Stomach (tissue), 8 donors: ENCODE measurements at regions not wholly inside any gene's neighbourhood (a gene's known extent, or its start where the extent isn't known, plus 50 kb on each side); places are given as distances from the start of the nearest gene placed in this dataset.
A peak's percentile ranks its signal among the peaks of the same experiment; 100 is the strongest.

ENCODE experiments used
- DNase-seq, 2 donors: peaks; one replicate each; pipeline versions ENCODE4 v3.0.0 to v3.0.0-alpha.2; 2013 to 2019
- H3K27ac ChIP-seq, 5 donors: fragments of 200-600 bp in 4 of 5; sonication (generic) in 4 of 5; one replicate each; pipeline ENCODE4 v1.5.1; 2013 to 2019; ENCODE audit warnings: mild to moderate bottlenecking in 1 of 5, moderate library complexity in 1 of 5
- H3K27me3 ChIP-seq, 3 donors: fragments of 200-600 bp; sonication (generic); one replicate each; pipeline ENCODE4 v1.5.1; 2017 to 2019; ENCODE audit warnings: mixed run types in 1 of 3
- H3K36me3 ChIP-seq, 4 donors: fragments of 200-600 bp; sonication (generic); 1 replicate in 3 of 4; 2 replicates in 1 of 4; pipeline ENCODE4 v1.5.1; 2016 to 2019
- H3K4me1 ChIP-seq, 4 donors: fragments of 200-600 bp; sonication (generic); one replicate each; pipeline ENCODE4 v1.5.1; 2016 to 2019
- H3K4me3 ChIP-seq, 4 donors: fragments of 200-600 bp; sonication (generic) in 3 of 4; one replicate each; pipeline ENCODE4 v1.5.1; 2016 to 2019; ENCODE audit warnings: mild to moderate bottlenecking in 1 of 4
- H3K9me3 ChIP-seq, 4 donors: fragments of 200-600 bp; sonication (generic); one replicate each; pipeline ENCODE4 v1.5.1; 2016 to 2019
- EP300 ChIP-seq: sonication (generic); formaldehyde crosslinking; IDR thresholded peaks from one replicate; pipeline ENCODE4 v1.6.1; 2017; ENCODE audit warnings: antibody characterized with exemption
- POLR2A ChIP-seq, 4 donors: fragments of 450-650 bp; IDR thresholded peaks; one replicate each; pipeline ENCODE4 v1.6.1; 2016; ENCODE audit warnings: antibody characterized with exemption in 4 of 4, control low read depth in 2 of 4, mild to moderate bottlenecking in 1 of 4, moderate library complexity in 1 of 4
- POLR2AphosphoS5 ChIP-seq, 3 donors: sonication (generic); formaldehyde crosslinking; IDR thresholded peaks; one replicate each; pipeline ENCODE4 v1.6.1; 2016; ENCODE audit warnings: antibody characterized with exemption in 3 of 3
- WGBS, 5 donors: extraction: QIAGEN DNeasy Blood & Tissue Kit in 3 of 5; methylation state at CpG; one replicate each; pipeline versions ENCODE4 v1.1.5 to v1.1.7; 2013 to 2018; 5-methylcytosine and 5-hydroxymethylcytosine counted together
- intact Hi-C: fragments of 100-400 bp; cut with DNase I; formaldehyde crosslinking; loops from one replicate; pipeline ENCODE4 v1.15.1; 2023; ENCODE audit warnings: low total_unique reads
- TF ChIP-seq, protein P1 (sequence below), 7 experiments: fragments of 450-650 bp in 4 of 7; fragments of 200-600 bp in 3 of 7; sonication (generic) in 3 of 7; IDR thresholded peaks; one replicate each; pipeline ENCODE4 v1.5.1; 2016 to 2019; ENCODE audit warnings: antibody characterized with exemption in 7 of 7, control low read depth in 2 of 7, mild to moderate bottlenecking in 1 of 7
- donor health status: healthy with polysubstance abuse.
- donor health status: Bipolar disorder and iron deficiency.
- donor health status: healthy.

DNA sequence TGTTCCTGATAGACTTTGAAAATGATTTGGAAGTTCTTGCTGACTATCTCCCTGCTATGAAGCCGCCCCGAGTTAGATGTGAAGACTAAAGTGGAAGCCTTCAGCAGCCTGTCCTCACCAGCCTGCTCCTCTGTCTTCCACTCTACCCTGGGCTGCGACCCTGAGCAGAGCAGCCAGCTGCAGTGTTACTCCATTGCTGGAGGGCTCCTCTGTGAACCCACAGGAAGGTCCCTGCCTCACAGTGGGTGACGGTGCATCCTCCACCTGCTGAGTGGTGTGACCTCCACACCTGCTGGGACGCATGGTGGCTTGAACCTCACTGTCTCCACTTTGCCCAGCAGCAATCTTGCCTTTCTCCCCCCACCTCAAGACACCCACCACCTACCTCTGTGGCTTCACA lies 116.4 kb downstream of the IRS2 start:
- TF ChIP-seq POLR2AphosphoS5 (IDR thresholded peaks at IDR 0.05) (no peak), EP300 (no peak), POLR2A (IDR thresholded peaks at IDR 0.05) (no peak)
- TF ChIP-seq, protein P1, sequence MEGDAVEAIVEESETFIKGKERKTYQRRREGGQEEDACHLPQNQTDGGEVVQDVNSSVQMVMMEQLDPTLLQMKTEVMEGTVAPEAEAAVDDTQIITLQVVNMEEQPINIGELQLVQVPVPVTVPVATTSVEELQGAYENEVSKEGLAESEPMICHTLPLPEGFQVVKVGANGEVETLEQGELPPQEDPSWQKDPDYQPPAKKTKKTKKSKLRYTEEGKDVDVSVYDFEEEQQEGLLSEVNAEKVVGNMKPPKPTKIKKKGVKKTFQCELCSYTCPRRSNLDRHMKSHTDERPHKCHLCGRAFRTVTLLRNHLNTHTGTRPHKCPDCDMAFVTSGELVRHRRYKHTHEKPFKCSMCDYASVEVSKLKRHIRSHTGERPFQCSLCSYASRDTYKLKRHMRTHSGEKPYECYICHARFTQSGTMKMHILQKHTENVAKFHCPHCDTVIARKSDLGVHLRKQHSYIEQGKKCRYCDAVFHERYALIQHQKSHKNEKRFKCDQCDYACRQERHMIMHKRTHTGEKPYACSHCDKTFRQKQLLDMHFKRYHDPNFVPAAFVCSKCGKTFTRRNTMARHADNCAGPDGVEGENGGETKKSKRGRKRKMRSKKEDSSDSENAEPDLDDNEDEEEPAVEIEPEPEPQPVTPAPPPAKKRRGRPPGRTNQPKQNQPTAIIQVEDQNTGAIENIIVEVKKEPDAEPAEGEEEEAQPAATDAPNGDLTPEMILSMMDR (IDR thresholded peaks at IDR 0.05) = no peak
- Histone ChIP-seq H3K36me3 (no peaks in the 10 kb centered on the region), H3K27ac (no peak overlapping the region), H3K9me3 (no peaks in the 10 kb centered on the region), H3K27me3 (no peaks in the 10 kb centered on the region), H3K4me3 (no peak overlapping the region), H3K4me1 (peaks cover 0 to 8% (median 0%) of the 10 kb centered on the region in 4 donors)
- intact Hi-C loops = no loop called here
- 84 to 94% (median 87%) methylated on average over 5 of the region's 5 CpGs for WGBS, 5 donors
- DNase-seq = no peak

DNA sequence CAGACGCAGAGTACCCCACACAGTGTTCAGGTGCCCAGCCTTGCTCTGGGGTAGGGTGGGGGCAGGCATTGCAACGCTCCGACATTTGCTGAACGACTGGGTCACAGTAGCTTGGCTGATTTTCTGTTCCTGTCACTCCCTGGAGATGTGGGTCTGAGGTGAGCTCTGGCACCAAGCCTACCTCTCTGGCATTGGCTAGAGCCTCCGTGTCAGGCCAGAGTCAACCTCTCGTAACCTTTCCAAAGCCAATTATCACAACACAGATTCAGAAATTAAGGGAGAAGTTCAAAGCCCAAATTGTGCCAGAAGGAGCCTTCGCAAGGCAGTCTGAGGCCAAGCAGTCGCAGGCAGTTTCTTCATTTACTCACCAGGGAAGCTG lies 117.2 kb downstream of the IRS2 start:
- H3K36me3 ChIP-seq = no peaks in the 10 kb centered on the region
- no peak overlapping the region for H3K27ac ChIP-seq
- intact Hi-C loops = no loop called here
- DNase-seq = no peak
- no peaks in the 10 kb centered on the region for H3K27me3 ChIP-seq
- H3K4me1 ChIP-seq = peaks cover 0 to 8% (median 0%) of the 10 kb centered on the region in 4 donors
- 39 to 73% (median 60%) methylated on average over 8 of the region's 8 CpGs for WGBS, 5 donors
- no peak overlapping the region for H3K4me3 ChIP-seq
- TF ChIP-seq EP300 = no peak
- no peaks in the 10 kb centered on the region for H3K9me3 ChIP-seq

DNA sequence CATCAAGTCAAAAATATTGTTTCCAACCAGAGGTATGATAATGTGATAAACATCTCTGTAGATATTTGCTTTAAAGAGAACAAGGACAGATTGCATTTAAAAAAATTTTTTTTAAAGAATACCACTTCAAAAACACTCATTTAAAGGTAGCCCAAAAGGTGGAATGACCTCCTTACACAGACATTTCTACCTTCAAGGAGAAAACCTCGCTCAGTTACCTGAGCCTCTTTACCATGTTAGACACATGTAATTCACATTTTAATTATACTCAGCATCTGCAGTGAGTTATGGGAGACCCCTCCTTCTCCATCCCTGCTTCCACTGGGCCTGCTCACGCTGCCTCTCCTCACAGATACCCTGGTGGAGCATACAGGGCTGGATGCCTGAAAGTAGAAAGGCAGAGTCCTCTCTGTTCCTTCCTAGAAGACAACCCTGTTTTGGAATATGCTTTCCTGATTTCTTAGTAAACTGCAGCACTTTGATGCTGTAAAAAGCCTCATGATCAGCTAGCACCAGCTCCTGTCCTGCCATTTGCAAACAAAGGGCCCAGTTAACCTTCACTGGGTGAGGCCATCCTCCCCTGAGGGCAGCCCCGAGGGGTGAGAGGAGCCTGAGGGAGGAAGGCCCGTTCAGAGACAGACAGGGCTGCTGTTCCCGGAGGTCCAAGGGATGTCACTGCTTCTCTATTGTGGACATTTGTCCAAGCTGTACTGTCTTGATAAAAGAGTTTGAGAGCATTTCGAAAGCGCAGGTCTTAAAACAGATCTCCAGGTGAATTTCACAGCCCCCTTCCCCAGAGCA lies 117.8 kb downstream of the IRS2 start:
- 78 to 94% (median 87%) methylated on average over 7 of the region's 7 CpGs for WGBS, 5 donors
- Histone ChIP-seq H3K4me3 (no peak overlapping the region), H3K27me3 (no peaks in the 10 kb centered on the region), H3K4me1 (peaks cover 0 to 8% (median 0%) of the 10 kb centered on the region in 4 donors), H3K27ac (no peak overlapping the region), H3K36me3 (no peaks in the 10 kb centered on the region), H3K9me3 (no peaks in the 10 kb centered on the region)
- TF ChIP-seq, protein P1 (IDR thresholded peaks at IDR 0.05) = no peak
- TF ChIP-seq POLR2A (IDR thresholded peaks at IDR 0.05) = no peak
- no peak for TF ChIP-seq POLR2AphosphoS5 (IDR thresholded peaks at IDR 0.05)
- TF ChIP-seq EP300 = no peak
- peak in 1 of 2 donors; percentile 17 for DNase-seq
- intact Hi-C loops = no loop called here

DNA sequence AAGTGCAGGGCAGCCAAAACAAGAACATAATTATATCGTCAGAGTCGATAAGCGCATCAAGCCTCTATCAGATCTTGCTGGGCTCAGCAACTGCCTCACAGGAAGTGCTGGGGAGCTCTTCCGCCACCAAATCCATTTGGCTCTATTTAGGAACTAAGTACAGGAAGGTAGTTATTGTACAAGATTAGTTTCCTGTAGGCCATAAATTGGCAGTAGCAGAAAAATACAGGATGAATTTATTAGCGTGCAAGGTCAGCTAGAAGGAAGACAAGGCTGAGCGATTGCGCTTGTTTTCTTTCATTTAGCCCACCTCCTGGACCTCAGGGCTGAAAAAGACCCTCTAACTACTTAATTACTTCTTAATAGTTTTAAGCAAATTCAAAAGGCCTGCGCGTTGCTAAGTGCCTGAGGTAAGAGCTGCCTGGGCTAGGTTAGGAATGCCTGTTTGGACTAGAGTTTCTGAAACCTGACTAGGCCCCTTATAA lies 118.5 kb downstream of the IRS2 start:
- Histone ChIP-seq H3K9me3 (no peaks in the 10 kb centered on the region), H3K36me3 (no peaks in the 10 kb centered on the region), H3K27ac (no peak overlapping the region), H3K4me1 (peaks cover 0 to 8% (median 0%) of the 10 kb centered on the region in 4 donors), H3K27me3 (no peaks in the 10 kb centered on the region), H3K4me3 (no peak overlapping the region)
- peak in 1 of 2 donors; percentile 30 for DNase-seq
- WGBS, 5 donors = 76 to 87% (median 78%) methylated on average over 9 of the region's 9 CpGs
- intact Hi-C loops = no loop called here
- TF ChIP-seq, protein P1 (IDR thresholded peaks at IDR 0.05) = no peak
- no peak for TF ChIP-seq POLR2A (IDR thresholded peaks at IDR 0.05)
- no peak for TF ChIP-seq POLR2AphosphoS5 (IDR thresholded peaks at IDR 0.05)
- no peak for TF ChIP-seq EP300

DNA sequence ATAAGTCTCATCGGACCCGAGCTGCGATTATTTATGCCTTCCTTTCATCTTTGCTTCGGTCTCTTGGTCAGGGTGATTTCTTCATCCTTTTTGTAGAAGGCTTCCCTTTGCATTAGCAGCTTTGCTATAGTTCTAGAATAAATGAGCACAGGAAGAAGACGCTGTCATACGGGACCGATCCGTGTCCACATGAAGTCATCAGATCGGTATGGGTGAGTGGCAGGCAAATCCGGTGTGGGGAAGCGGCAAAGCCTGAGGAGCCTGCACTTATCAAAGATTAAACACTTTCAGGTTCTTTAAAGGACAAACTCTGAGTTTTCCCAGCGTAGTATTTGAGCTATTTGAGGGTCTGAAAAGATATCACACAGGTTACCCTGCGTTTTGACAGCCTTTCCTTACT lies 119.3 kb downstream of the IRS2 start:
- H3K4me1 ChIP-seq = peaks cover 0 to 8% (median 0%) of the 10 kb centered on the region in 4 donors
- H3K9me3 ChIP-seq = no peaks in the 10 kb centered on the region
- no peak overlapping the region for H3K4me3 ChIP-seq
- intact Hi-C loops = no loop called here
- no peaks in the 10 kb centered on the region for H3K27me3 ChIP-seq
- DNase-seq = peak; percentile 26 to 49
- no peak for TF ChIP-seq EP300
- 25 to 41% (median 31%) methylated on average over 13 of the region's 13 CpGs for WGBS, 5 donors
- H3K36me3 ChIP-seq = no peaks in the 10 kb centered on the region
- peak overlapping the region in 1 of 5 donors; percentile 26 for H3K27ac ChIP-seq
